SK-N-SH treated with all-trans-retinoic acid at 6 μM for 48 hours (cell line): ENCODE measurements at regions not wholly inside any gene's neighbourhood (a gene's known extent, or its start where the extent isn't known, plus 50 kb on each side); places are given as distances from the start of the nearest gene placed in this dataset.

ENCODE experiments used
- ATAC-seq: fragments of 200-7000 bp; cut with Tn5 transposase; 3 replicates; pipeline ENCODE4 v1.9.1; 2020; ENCODE audit warnings: mild to moderate bottlenecking, moderate library complexity
- CSDC2 ChIP-seq: fragments of 250-450 bp; sonication (Bioruptor Pico); IDR thresholded peaks from 2 replicates; pipeline ENCODE4 v1.5.0; 2020; ENCODE audit warnings: mild to moderate bottlenecking, moderate library complexity
- ESRRG ChIP-seq: fragments of 250-450 bp; sonication (Bioruptor Pico); IDR thresholded peaks from 2 replicates; pipeline ENCODE4 v1.6.1; 2021; ENCODE audit warnings: mild to moderate bottlenecking
- GLIS3 ChIP-seq: fragments of 250-450 bp; sonication (Bioruptor Pico); IDR thresholded peaks from 2 replicates; pipeline ENCODE4 v1.5.0; 2020; ENCODE audit warnings: mild to moderate bottlenecking, moderate library complexity
- ISL1 ChIP-seq: fragments of 250-450 bp; sonication (Bioruptor Pico); IDR thresholded peaks from 2 replicates; pipeline ENCODE4 v2.1.2; 2022; ENCODE audit warnings: mild to moderate bottlenecking, moderate library complexity
- OSR1 ChIP-seq: fragments of 250-450 bp; sonication (Bioruptor Pico); IDR thresholded peaks from 2 replicates; pipeline ENCODE4 v1.8.0; 2022; ENCODE audit warnings: moderate library complexity, mild to moderate bottlenecking, inconsistent platforms
- PPARA ChIP-seq: fragments of 250-450 bp; sonication (Bioruptor Pico); IDR thresholded peaks from 2 replicates; pipeline ENCODE4 v1.5.0; 2020; ENCODE audit warnings: mild to moderate bottlenecking, borderline replicate concordance
- RARB ChIP-seq: fragments of 250-450 bp; sonication (Bioruptor Pico); IDR thresholded peaks from 2 replicates; pipeline ENCODE4 v1.8.0; 2021; ENCODE audit warnings: mild to moderate bottlenecking, moderate library complexity
- TCF4 ChIP-seq: fragments of 250-450 bp; sonication (Bioruptor Pico); IDR thresholded peaks from 2 replicates; pipeline ENCODE4 v1.8.0; 2021; ENCODE audit warnings: mild to moderate bottlenecking, moderate library complexity, borderline replicate concordance
- ZC3H10 ChIP-seq: fragments of 250-450 bp; sonication (Bioruptor Pico); IDR thresholded peaks from 2 replicates; pipeline ENCODE4 v1.5.1; 2021; ENCODE audit warnings: mild to moderate bottlenecking, moderate library complexity
- ZFP3 ChIP-seq: fragments of 250-450 bp; sonication (Bioruptor Pico); IDR thresholded peaks from 2 replicates; pipeline ENCODE4 v1.5.0; 2020; ENCODE audit warnings: mild to moderate bottlenecking, moderate library complexity
- ZFP30 ChIP-seq: fragments of 450-650 bp; formaldehyde crosslinking; IDR thresholded peaks from 2 replicates; pipeline ENCODE4 v1.5.0; 2022; ENCODE audit warnings: mild to moderate bottlenecking, moderate library complexity
- ZNF70 ChIP-seq: fragments of 450-650 bp; formaldehyde crosslinking; IDR thresholded peaks from 2 replicates; pipeline ENCODE4 v1.5.0; 2020; ENCODE audit warnings: mild to moderate bottlenecking, moderate library complexity
- ZNF8 ChIP-seq: fragments of 450-650 bp; formaldehyde crosslinking; IDR thresholded peaks from 2 replicates; pipeline ENCODE4 v1.5.0; 2020; ENCODE audit warnings: mild to moderate bottlenecking, moderate library complexity
- TF ChIP-seq, protein P1 (sequence below): fragments of 250-450 bp; sonication (Bioruptor Pico); IDR thresholded peaks from 2 replicates; pipeline ENCODE4 v1.8.0; 2021; ENCODE audit warnings: low read depth, mild to moderate bottlenecking, moderate library complexity, borderline replicate concordance
- TF ChIP-seq, protein P2 (sequence below): fragments of 250-450 bp; sonication (Bioruptor Pico); IDR thresholded peaks from 2 replicates; pipeline ENCODE4 v1.5.1; 2020; ENCODE audit warnings: low read depth, mild to moderate bottlenecking, moderate library complexity
- TF ChIP-seq, protein P3 (sequence below): fragments of 250-450 bp; sonication (Bioruptor Pico); IDR thresholded peaks from 2 replicates; pipeline ENCODE4 v1.5.1; 2021; ENCODE audit warnings: mild to moderate bottlenecking, moderate library complexity
- TF ChIP-seq, protein P4 (sequence below): fragments of 250-450 bp; sonication (Bioruptor Pico); IDR thresholded peaks from 2 replicates; pipeline ENCODE4 v1.5.0; 2020; ENCODE audit warnings: mild to moderate bottlenecking, moderate library complexity
- TF ChIP-seq, protein P5 (sequence below): fragments of 250-450 bp; sonication (Bioruptor Pico); IDR thresholded peaks from 2 replicates; pipeline ENCODE4 v1.8.0; 2020; ENCODE audit warnings: mild to moderate bottlenecking, moderate library complexity, borderline replicate concordance

DNA sequence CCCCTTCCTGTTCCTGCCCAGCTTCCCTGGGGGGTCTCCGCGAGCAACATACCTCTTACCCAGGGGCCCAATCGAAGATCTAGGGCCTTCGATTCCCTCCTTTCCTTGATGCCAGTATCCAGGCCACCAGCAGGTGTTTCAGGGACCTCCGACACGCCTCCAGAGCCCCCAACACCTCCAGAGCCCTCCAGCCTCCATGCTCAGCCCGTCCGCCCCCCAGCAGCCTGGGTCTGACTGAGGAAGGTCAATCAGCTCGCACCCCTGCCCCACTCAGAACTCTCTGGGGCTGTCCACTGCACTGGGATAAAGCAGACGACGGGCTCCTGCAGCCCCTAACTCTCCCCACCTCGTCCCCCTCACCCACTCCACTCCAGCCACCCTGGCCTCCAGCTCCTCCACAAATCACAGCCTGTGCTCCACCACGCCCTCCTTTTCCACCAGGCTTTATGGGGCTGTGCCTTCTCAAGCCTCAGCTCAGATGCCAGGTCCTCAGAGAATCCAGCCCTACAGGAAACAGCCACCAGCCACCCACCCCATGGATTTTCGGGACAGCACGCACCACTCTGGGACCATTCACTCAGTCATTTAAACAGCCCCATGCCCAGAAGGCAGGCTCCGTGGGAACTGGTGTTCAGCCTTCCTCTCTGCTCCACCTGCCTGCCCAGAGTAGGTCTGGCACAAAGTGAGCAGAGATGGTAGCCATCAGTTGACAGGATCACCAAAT lies 247.1 kb downstream of the RBFOX3 start (continued):
- TF ChIP-seq, protein P1, sequence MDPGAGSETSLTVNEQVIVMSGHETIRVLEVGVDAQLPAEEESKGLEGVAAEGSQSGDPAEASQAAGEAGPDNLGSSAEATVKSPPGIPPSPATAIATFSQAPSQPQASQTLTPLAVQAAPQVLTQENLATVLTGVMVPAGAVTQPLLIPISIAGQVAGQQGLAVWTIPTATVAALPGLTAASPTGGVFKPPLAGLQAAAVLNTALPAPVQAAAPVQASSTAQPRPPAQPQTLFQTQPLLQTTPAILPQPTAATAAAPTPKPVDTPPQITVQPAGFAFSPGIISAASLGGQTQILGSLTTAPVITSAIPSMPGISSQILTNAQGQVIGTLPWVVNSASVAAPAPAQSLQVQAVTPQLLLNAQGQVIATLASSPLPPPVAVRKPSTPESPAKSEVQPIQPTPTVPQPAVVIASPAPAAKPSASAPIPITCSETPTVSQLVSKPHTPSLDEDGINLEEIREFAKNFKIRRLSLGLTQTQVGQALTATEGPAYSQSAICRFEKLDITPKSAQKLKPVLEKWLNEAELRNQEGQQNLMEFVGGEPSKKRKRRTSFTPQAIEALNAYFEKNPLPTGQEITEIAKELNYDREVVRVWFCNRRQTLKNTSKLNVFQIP (CRISPR knock-in tag): no peak
- no peak for TF ChIP-seq ISL1 (CRISPR knock-in tag)
- TF ChIP-seq ZFP30 (CRISPR knock-in tag): no peak
- no peak for TF ChIP-seq ZFP3
- no peak for TF ChIP-seq ZNF8

DNA sequence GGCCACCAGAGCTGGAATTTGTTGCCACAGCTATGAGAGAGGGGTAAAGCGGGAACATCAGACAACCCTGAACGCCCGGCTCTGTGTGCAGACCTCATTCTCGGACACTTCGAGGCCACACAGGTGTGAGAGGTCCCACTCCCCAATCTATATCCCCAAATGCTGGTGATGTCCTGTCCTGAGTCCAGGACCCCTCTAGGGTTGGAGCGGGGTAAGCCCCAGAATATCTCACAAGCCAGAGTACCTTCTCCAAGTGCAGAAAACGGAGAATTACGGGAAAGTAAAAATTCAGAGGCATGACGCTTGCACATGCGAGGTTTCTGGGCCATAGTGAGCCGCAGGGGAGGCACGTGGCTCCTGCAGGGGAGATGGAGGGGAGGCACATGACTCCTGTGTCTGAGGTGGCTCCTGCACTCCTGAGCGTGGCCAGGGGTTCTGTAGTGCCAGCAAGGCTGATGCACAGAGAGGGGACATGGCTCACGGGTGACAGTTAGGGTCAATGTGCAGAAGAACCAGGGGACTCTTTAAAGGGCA lies 248.0 kb downstream of the RBFOX3 start:
- ATAC-seq: no peak
- TF ChIP-seq CSDC2 (CRISPR knock-in tag) (no peak), ESRRG (CRISPR knock-in tag) (no peak), ZNF70 (CRISPR knock-in tag) (no peak), OSR1 (CRISPR knock-in tag) (no peak), TCF4 (CRISPR knock-in tag) (no peak), RARB (CRISPR knock-in tag) (no peak), ZNF8 (no peak), PPARA (CRISPR knock-in tag) (no peak), GLIS3 (CRISPR knock-in tag) (no peak), ZC3H10 (CRISPR knock-in tag) (no peak), ZFP30 (CRISPR knock-in tag) (no peak), ISL1 (CRISPR knock-in tag) (no peak), ZFP3 (no peak)
- TF ChIP-seq, protein P1 (CRISPR knock-in tag): no peak
- TF ChIP-seq, protein P2, sequence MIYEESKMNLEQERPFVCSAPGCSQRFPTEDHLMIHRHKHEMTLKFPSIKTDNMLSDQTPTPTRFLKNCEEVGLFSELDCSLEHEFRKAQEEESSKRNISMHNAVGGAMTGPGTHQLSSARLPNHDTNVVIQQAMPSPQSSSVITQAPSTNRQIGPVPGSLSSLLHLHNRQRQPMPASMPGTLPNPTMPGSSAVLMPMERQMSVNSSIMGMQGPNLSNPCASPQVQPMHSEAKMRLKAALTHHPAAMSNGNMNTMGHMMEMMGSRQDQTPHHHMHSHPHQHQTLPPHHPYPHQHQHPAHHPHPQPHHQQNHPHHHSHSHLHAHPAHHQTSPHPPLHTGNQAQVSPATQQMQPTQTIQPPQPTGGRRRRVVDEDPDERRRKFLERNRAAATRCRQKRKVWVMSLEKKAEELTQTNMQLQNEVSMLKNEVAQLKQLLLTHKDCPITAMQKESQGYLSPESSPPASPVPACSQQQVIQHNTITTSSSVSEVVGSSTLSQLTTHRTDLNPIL (CRISPR knock-in tag): no peak
- TF ChIP-seq, protein P3, sequence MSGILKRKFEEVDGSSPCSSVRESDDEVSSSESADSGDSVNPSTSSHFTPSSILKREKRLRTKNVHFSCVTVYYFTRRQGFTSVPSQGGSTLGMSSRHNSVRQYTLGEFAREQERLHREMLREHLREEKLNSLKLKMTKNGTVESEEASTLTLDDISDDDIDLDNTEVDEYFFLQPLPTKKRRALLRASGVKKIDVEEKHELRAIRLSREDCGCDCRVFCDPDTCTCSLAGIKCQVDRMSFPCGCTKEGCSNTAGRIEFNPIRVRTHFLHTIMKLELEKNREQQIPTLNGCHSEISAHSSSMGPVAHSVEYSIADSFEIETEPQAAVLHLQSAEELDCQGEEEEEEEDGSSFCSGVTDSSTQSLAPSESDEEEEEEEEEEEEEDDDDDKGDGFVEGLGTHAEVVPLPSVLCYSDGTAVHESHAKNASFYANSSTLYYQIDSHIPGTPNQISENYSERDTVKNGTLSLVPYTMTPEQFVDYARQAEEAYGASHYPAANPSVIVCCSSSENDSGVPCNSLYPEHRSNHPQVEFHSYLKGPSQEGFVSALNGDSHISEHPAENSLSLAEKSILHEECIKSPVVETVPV (CRISPR knock-in tag): no peak
- TF ChIP-seq, protein P4, sequence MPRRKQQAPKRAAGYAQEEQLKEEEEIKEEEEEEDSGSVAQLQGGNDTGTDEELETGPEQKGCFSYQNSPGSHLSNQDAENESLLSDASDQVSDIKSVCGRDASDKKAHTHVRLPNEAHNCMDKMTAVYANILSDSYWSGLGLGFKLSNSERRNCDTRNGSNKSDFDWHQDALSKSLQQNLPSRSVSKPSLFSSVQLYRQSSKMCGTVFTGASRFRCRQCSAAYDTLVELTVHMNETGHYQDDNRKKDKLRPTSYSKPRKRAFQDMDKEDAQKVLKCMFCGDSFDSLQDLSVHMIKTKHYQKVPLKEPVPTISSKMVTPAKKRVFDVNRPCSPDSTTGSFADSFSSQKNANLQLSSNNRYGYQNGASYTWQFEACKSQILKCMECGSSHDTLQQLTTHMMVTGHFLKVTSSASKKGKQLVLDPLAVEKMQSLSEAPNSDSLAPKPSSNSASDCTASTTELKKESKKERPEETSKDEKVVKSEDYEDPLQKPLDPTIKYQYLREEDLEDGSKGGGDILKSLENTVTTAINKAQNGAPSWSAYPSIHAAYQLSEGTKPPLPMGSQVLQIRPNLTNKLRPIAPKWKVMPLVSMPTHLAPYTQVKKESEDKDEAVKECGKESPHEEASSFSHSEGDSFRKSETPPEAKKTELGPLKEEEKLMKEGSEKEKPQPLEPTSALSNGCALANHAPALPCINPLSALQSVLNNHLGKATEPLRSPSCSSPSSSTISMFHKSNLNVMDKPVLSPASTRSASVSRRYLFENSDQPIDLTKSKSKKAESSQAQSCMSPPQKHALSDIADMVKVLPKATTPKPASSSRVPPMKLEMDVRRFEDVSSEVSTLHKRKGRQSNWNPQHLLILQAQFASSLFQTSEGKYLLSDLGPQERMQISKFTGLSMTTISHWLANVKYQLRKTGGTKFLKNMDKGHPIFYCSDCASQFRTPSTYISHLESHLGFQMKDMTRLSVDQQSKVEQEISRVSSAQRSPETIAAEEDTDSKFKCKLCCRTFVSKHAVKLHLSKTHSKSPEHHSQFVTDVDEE (CRISPR knock-in tag): no peak
- TF ChIP-seq, protein P5, sequence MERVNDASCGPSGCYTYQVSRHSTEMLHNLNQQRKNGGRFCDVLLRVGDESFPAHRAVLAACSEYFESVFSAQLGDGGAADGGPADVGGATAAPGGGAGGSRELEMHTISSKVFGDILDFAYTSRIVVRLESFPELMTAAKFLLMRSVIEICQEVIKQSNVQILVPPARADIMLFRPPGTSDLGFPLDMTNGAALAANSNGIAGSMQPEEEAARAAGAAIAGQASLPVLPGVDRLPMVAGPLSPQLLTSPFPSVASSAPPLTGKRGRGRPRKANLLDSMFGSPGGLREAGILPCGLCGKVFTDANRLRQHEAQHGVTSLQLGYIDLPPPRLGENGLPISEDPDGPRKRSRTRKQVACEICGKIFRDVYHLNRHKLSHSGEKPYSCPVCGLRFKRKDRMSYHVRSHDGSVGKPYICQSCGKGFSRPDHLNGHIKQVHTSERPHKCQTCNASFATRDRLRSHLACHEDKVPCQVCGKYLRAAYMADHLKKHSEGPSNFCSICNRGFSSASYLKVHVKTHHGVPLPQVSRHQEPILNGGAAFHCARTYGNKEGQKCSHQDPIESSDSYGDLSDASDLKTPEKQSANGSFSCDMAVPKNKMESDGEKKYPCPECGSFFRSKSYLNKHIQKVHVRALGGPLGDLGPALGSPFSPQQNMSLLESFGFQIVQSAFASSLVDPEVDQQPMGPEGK: no peak
- TF ChIP-seq, all 23 proteins: peak for 0
